ENCODE measurements at regions not wholly inside any gene's neighbourhood (a gene's known extent, or its start where the extent isn't known, plus 50 kb on each side); places are given as distances from the start of the nearest gene placed in this dataset.

DNA sequence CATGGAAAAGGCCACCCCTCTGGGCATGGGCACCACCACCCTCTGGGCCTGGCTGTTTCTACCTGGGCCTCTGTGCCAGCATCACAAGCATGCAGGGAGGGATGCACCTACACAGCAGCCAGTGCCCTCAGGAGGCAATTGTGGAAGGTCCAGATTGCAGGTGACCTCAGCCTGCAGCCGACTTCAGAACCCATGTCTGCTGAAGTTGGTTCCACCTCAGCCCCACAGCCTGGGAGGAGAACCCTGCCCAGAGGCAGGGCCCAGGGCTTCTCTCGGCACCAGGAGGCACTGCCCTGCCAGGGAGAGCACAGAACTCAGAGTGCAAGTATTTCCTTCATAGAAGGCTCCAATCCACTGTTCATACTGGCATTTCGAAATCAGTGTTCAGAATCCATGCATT lies 149.8 kb downstream of the TTLL2 start:
- TF ChIP-seq, protein P1, sequence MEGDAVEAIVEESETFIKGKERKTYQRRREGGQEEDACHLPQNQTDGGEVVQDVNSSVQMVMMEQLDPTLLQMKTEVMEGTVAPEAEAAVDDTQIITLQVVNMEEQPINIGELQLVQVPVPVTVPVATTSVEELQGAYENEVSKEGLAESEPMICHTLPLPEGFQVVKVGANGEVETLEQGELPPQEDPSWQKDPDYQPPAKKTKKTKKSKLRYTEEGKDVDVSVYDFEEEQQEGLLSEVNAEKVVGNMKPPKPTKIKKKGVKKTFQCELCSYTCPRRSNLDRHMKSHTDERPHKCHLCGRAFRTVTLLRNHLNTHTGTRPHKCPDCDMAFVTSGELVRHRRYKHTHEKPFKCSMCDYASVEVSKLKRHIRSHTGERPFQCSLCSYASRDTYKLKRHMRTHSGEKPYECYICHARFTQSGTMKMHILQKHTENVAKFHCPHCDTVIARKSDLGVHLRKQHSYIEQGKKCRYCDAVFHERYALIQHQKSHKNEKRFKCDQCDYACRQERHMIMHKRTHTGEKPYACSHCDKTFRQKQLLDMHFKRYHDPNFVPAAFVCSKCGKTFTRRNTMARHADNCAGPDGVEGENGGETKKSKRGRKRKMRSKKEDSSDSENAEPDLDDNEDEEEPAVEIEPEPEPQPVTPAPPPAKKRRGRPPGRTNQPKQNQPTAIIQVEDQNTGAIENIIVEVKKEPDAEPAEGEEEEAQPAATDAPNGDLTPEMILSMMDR (IDR thresholded peaks at IDR 0.05; ENCODE audit: low read depth, low read length, poor library complexity, severe bottlenecking) = no peak
- TF ChIP-seq EZH2phosphoT487 (IDR thresholded peaks at IDR 0.05; ENCODE audit: borderline replicate concordance, low read length) = no peak

All from DOHH2 (cell line).